Suprapubic skin (tissue), 3 donors: ENCODE measurements at regions not wholly inside any gene's neighbourhood (a gene's known extent, or its start where the extent isn't known, plus 50 kb on each side); places are given as distances from the start of the nearest gene placed in this dataset.

Experiments used
- CTCF ChIP-seq, 2 donors: fragments of 200-600 bp in 1 of 2; fragments of 450-650 bp in 1 of 2; sonication (generic) in 1 of 2; IDR thresholded peaks; one replicate each; pipeline ENCODE4 v1.5.1; 2016 to 2019; ENCODE audit warnings: antibody characterized with exemption in 2 of 2, mild to moderate bottlenecking in 1 of 2, moderate library complexity in 1 of 2
- EP300 ChIP-seq: sonication (generic); formaldehyde crosslinking; IDR thresholded peaks from one replicate; pipeline ENCODE4 v1.6.1; 2017; ENCODE audit warnings: antibody characterized with exemption

GRCh38 chr20:60171313-60171712 lies 213.1 kb downstream of the CDH26 start:
- TF ChIP-seq EP300 (no peak), CTCF (IDR thresholded peaks at IDR 0.05) (no peak)
